ENCODE measurements at regions not wholly inside any gene's neighbourhood (a gene's known extent, or its start where the extent isn't known, plus 50 kb on each side); places are given as distances from the start of the nearest gene placed in this dataset.

DNA sequence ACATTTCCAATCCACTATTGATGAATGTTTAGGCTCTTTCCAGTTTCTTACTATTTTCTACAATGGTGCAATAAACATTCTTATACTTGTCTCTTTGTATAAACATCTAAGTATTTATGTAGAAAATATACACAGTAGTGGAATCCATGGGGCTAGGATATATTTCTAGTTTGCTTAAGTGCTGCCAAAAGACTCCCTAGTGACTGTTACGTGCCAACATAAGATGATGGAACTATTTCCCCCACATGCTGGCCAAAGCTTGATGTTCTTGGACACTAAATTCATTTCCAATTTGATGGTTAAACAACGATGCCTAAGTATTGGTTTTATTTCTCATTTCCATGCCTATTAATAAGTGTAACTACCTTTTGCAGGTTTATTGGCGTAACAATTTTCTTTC, 378.4 kb upstream of the HNRNPA3 start:
- TF ChIP-seq TCF12 (IDR thresholded peaks at IDR 0.05; ENCODE audit: low read depth), result no peak
- no peak for TF ChIP-seq USF1 (IDR thresholded peaks at IDR 0.05)
- no peak for TF ChIP-seq FOXM1 (IDR thresholded peaks at IDR 0.05; ENCODE audit: borderline replicate concordance, low read depth)
- no peak for TF ChIP-seq CEBPB (IDR thresholded peaks at IDR 0.05)
- TF ChIP-seq EP300 (IDR thresholded peaks at IDR 0.05; ENCODE audit: borderline replicate concordance), result no peak
- no peak for TF ChIP-seq ZBTB7A (IDR thresholded peaks at IDR 0.05; ENCODE audit: low read depth)
- no peak for TF ChIP-seq TAF1 (IDR thresholded peaks at IDR 0.05; ENCODE audit: low read depth)
- no peak for TF ChIP-seq RAD21 (IDR thresholded peaks at IDR 0.05; ENCODE audit: low read depth)
- no peak for TF ChIP-seq MAX (IDR thresholded peaks at IDR 0.05)
- TF ChIP-seq, protein P1, sequence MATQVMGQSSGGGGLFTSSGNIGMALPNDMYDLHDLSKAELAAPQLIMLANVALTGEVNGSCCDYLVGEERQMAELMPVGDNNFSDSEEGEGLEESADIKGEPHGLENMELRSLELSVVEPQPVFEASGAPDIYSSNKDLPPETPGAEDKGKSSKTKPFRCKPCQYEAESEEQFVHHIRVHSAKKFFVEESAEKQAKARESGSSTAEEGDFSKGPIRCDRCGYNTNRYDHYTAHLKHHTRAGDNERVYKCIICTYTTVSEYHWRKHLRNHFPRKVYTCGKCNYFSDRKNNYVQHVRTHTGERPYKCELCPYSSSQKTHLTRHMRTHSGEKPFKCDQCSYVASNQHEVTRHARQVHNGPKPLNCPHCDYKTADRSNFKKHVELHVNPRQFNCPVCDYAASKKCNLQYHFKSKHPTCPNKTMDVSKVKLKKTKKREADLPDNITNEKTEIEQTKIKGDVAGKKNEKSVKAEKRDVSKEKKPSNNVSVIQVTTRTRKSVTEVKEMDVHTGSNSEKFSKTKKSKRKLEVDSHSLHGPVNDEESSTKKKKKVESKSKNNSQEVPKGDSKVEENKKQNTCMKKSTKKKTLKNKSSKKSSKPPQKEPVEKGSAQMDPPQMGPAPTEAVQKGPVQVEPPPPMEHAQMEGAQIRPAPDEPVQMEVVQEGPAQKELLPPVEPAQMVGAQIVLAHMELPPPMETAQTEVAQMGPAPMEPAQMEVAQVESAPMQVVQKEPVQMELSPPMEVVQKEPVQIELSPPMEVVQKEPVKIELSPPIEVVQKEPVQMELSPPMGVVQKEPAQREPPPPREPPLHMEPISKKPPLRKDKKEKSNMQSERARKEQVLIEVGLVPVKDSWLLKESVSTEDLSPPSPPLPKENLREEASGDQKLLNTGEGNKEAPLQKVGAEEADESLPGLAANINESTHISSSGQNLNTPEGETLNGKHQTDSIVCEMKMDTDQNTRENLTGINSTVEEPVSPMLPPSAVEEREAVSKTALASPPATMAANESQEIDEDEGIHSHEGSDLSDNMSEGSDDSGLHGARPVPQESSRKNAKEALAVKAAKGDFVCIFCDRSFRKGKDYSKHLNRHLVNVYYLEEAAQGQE (IDR thresholded peaks at IDR 0.05; ENCODE audit: low read depth), result no peak
- no peak for TF ChIP-seq CREB1 (IDR thresholded peaks at IDR 0.05; ENCODE audit: low read depth)
- no peak for TF ChIP-seq NFIC (IDR thresholded peaks at IDR 0.05)
- no peak for TF ChIP-seq TEAD4 (IDR thresholded peaks at IDR 0.05)
- TF ChIP-seq EGR1 (IDR thresholded peaks at IDR 0.05), result no peak
- TF ChIP-seq YY1 (IDR thresholded peaks at IDR 0.05; ENCODE audit: low read depth), result no peak

- TF ChIP-seq, protein P1 (IDR thresholded peaks at IDR 0.05; ENCODE audit: low read depth), result no peak
- no peak for TF ChIP-seq CREB1 (IDR thresholded peaks at IDR 0.05; ENCODE audit: low read depth)
- no peak for TF ChIP-seq TEAD4 (IDR thresholded peaks at IDR 0.05)
- TF ChIP-seq EP300 (IDR thresholded peaks at IDR 0.05; ENCODE audit: borderline replicate concordance), result no peak
- TF ChIP-seq EGR1 (IDR thresholded peaks at IDR 0.05), result no peak
- TF ChIP-seq ZBTB7A (IDR thresholded peaks at IDR 0.05; ENCODE audit: low read depth), result no peak
- TF ChIP-seq TAF1 (IDR thresholded peaks at IDR 0.05; ENCODE audit: low read depth), result no peak
- TF ChIP-seq MAX (IDR thresholded peaks at IDR 0.05), result no peak
- TF ChIP-seq USF1 (IDR thresholded peaks at IDR 0.05), result no peak
- TF ChIP-seq CEBPB (IDR thresholded peaks at IDR 0.05), result no peak
Observed at GRCh38 chr2:176843208-176843607, 369.4 kb upstream of the HNRNPA3 start.

DNA sequence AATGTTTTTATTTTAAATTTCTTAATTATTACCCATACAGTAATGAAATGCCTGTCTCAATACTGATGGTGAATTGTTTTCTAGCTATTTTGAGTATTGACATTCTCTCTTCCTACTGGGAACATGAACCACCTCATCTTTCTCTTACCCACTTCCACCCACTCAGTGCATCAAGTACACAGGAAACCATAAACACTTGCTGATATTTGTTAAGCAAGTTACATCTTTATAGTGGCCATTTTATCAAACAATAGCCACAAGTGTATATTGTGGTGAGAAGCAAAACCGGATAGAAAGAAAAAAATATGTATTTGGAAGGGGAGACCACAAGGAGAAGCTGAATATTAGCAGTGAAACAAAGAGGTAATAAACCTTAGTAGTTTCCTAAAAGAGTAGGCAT, 368.1 kb upstream of the HNRNPA3 start:
- no peak for TF ChIP-seq MAX (IDR thresholded peaks at IDR 0.05)
- no peak for TF ChIP-seq TCF12 (IDR thresholded peaks at IDR 0.05; ENCODE audit: low read depth)
- no peak for TF ChIP-seq FOXM1 (IDR thresholded peaks at IDR 0.05; ENCODE audit: borderline replicate concordance, low read depth)

DNA sequence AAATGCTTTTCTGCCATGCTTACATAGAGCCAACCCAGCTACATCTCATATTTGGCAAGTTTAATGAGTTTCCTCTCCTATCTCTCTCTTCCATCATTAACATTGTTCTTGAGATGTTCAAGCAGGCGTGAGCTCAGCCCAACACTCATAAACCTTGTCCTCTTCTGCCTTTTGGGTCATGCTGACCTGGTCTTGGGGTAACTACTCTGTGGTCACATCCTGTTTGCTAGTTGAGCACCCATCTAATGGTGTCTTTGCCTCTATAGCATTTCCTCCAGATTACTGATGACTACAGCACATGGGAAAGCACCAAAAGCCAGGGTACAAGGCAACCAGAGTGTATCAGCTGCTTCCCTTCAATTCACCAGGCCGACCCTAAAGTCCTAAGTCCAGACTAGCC, 366.9 kb upstream of the HNRNPA3 start:
- TF ChIP-seq TAF1 (IDR thresholded peaks at IDR 0.05; ENCODE audit: low read depth) (no peak), CREB1 (IDR thresholded peaks at IDR 0.05; ENCODE audit: low read depth) (no peak), YY1 (IDR thresholded peaks at IDR 0.05; ENCODE audit: low read depth) (no peak), EGR1 (IDR thresholded peaks at IDR 0.05) (no peak), FOXM1 (IDR thresholded peaks at IDR 0.05; ENCODE audit: borderline replicate concordance, low read depth) (no peak), TCF12 (IDR thresholded peaks at IDR 0.05; ENCODE audit: low read depth) (no peak), MAX (IDR thresholded peaks at IDR 0.05) (no peak), CEBPB (IDR thresholded peaks at IDR 0.05) (no peak), EP300 (IDR thresholded peaks at IDR 0.05; ENCODE audit: borderline replicate concordance) (no peak), ZBTB7A (IDR thresholded peaks at IDR 0.05; ENCODE audit: low read depth) (no peak), USF1 (IDR thresholded peaks at IDR 0.05) (no peak), NFIC (IDR thresholded peaks at IDR 0.05) (no peak), RAD21 (IDR thresholded peaks at IDR 0.05; ENCODE audit: low read depth) (no peak), TEAD4 (IDR thresholded peaks at IDR 0.05) (no peak)
- TF ChIP-seq, protein P1 (IDR thresholded peaks at IDR 0.05; ENCODE audit: low read depth), result no peak
